Embryonic facial prominence (tissue), 1 donor: ENCODE measurements at regions not wholly inside any gene's neighbourhood (a gene's known extent, or its start where the extent isn't known, plus 50 kb on each side); places are given as distances from the start of the nearest gene placed in this dataset.
"Not testable (repeated sequence)": the region's sequence is repeated elsewhere in the genome, so short reads cannot be mapped to it uniquely, and the experiment has no call there.

Experiments used
- DNase-seq: peaks from one replicate; pipeline ENCODE4 v3.0.0-alpha.2; 2016; ENCODE audit errors: extremely low spot score

DNA sequence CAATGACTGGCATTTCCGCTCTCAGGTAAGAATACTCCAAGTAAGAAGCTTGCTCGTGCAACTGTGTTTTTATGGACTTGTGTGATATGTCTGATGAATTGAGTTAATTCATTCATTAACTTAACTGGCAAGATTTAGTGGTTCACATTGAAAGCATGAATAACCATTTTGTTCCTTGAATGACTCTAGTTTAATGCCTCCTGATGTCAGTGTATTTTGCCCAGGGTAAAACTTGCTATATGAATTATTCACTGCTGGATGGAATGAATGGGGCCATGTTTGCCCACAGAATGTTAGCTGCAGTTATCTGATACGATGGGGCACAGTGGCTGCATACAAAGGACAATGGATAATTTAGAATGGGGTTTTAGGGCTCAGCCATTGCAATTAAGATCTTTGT, 124.1 kb downstream of the ZNF365 start:
- DNase-seq, result no peak

GRCh38 chr10:62500116-62500515, 125.9 kb downstream of the ZNF365 start:
- DNase-seq, result not testable (repeated sequence)

GRCh38 chr10:62501547-62501946, 127.4 kb downstream of the ZNF365 start:
- no peak for DNase-seq

GRCh38 chr10:62502995-62503613, 128.9 kb downstream of the ZNF365 start:
- DNase-seq, result no peak

DNA sequence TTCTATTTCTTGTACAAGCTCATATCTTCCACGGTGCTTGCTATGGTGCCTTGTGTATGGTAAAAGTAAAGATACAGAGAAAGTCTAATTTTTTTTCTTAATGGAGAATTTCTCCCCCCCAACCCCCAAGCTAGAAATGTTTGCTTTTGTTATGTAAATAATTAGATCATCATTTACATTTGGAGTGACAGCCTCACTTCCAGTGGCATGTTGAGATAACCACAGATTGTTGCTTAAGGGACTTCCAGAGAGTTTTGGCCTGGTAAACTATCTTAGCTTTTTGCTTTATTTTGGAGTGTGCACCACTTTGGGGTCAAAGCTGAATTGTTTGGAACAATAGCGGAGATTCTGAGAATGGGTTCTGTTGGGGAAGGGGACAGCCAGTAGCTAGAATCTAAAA, 129.7 kb downstream of the ZNF365 start:
- DNase-seq, result no peak

GRCh38 chr10:62506371-62506770, 132.2 kb downstream of the ZNF365 start:
- no peak for DNase-seq

GRCh38 chr10:62511238-62511637, 137.1 kb downstream of the ZNF365 start:
- DNase-seq, result no peak

- no peak for DNase-seq
These were observed 137.5 kb downstream of the ZNF365 start for GRCh38 chr10:62511656-62512055.

DNA sequence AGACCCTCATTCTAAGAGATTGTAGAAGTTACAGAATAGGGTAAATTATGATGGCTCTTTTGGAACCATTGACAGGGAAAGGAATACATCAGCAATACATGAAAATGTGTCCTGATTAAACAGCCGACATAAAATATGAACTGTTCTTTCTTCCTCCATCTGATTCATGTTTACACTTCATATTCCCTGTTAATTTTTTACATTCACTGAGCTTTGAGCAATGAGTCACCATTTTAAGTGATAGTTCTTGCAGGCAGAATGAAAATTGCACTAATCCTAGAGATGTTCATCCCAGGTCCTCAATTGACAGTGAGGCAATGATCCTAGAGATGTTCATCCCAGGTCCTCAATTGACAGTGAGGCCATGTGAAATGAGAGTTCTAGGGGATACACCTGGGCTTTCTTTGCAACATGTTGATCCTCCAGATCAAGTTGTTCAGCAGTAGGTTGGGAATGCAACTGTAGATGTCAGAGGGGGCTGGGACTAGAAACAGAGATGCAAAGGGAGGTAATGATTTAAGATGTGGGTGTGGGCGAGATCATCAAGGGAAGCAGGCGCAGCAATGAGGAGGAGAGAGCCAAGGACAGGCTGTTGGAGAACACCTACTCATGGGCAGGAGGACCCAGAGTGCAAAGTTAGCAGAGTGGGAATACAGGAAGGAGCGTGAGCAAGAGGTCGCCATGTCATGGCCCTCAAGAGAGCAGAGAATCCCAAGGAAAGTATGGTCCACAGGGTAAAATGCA, 138.7 kb downstream of the ZNF365 start:
- DNase-seq, result no peak

- no peak for DNase-seq
These were observed 140.0 kb downstream of the ZNF365 start for GRCh38 chr10:62514079-62514693.

- DNase-seq, result no peak
These were observed 143.1 kb downstream of the ZNF365 start for GRCh38 chr10:62517252-62517651.

DNA sequence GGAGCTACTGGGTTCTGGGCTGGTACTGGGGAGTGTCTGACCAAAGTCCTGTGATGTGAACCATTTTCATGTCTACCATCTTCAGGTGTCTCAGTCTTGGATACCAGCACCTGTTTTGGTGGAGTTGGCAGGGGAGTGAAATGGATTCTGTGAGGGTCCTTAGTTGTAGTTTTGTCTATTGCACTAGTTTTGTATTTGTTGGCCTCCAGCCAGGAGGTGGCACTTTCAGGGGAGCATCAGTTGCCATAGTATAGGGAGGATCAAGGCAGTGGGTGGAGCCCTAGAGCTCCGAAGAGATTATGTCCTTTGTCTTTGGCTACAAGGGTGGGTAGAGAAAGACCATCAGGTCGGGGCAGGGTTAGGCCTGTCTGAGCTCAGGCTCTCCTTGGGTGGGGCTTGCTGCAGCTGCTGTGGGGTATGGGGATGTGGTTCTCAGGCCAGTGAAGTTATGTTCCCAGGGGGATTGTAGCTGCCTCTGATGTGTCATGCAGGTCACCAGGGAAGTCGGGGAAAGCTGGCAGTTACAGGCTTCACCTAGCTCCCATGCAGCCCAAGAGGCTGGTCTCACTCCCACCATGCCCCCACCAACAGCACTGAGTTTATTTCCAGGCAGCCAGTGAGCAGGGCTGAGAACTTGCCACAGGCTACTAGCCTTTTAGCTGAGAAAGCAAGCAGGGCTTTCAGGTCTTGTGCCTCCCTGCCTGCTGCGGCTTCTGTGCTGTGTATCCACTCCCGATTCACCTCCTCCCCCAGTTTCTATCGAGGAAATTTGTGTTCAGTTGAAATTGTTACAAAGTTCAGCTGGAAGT, 153.1 kb downstream of the ZNF365 start:
- no peak for DNase-seq

DNA sequence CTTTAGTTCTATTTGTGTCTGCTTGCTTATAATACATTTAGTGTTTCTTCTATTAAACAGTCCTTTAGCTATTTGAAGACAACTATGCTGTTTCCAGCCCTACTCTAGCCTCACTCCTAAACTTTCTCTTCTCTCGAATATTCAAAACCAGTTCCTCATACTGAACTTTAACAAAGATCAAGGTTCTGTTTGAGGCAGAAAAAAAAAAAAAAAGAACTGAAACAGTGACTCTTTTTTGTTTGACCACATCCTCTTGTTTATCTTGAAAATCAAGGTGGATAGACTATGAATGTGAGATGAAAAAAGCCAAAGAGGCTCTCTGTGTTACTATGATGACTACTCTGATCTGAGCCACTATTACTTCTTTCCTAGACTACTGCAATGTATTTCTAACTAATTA, 154.3 kb downstream of the ZNF365 start:
- no peak for DNase-seq

GRCh38 chr10:62529396-62529795, 155.2 kb downstream of the ZNF365 start:
- no peak for DNase-seq

GRCh38 chr10:62534031-62534430, 159.9 kb downstream of the ZNF365 start:
- DNase-seq, result no peak

DNA sequence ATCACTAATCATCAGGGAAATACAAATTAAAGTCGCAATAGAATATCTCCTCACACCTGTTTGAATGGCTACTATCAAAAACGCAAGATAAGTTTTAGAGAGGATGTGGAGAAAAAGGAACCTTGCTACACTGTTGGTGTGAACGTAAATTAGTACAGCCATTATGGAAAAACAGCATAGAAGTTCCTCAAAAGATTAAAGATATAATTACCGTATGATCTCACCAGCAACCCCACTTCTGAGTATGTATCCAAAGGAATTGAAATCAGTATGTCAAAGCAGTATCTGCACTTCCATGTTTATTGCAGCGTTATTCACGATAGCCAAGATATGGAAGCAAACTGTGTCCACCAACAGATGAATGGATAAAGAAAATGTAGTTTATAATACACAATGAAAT, 164.4 kb downstream of the ZNF365 start:
- no peak for DNase-seq

DNA sequence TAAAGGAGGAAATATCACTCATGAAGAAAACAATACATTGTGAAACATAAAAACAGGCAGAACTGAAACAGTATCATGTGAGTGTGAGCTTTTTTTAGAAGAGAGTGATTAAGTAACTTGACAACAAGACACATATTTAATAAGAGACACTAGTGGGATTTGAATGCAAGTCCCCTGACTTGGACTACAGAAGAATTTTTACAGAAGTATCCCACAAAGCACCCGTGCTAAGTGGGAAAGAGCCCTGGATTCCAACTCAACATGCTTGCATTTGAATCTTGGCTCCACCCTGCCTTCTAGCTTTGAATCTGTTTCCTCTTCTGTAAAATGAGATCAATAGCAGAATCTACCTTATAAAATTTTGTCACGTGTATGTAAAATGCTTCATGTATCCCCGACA, 166.2 kb downstream of the ZNF365 start:
- DNase-seq, result no peak

- no peak for DNase-seq
These were observed 167.6 kb downstream of the ZNF365 start for GRCh38 chr10:62541811-62542210.

DNA sequence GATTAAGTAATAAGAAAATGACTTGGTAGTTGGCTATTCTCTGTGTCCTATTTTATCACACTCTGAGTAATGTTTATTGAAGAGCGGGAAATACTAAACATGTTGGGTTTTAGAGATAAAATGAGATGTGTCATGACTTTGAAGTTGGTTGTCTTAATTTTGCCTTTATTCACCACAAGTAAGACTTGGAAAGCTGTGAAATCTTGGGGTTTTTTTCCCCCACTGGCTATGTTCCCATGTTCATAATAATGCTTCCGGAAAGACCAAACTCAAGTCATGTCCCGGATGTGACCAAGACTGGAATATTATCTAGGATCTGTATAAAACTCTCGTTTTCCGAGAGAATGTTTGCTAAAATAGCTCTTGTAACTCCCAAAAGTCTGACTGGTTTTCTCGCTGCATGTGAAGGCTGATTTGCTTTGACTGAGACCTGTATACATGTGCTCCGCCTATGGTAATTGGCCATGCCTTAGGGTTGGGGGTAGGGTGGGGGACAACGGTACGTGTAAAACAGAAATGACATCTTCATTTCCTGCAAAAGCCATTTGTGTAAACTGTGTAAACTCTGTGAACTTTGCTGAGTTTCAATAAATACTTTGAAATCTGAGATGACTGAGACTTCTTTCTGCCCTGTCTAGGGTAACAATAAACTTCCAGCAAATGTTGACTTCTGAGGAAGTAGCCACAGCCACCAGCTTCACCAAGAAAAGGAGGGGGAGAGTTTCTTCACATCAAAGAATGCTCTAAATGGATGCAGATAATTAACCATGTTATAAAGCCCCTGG, 169.6 kb downstream of the ZNF365 start:
- no peak for DNase-seq

DNA sequence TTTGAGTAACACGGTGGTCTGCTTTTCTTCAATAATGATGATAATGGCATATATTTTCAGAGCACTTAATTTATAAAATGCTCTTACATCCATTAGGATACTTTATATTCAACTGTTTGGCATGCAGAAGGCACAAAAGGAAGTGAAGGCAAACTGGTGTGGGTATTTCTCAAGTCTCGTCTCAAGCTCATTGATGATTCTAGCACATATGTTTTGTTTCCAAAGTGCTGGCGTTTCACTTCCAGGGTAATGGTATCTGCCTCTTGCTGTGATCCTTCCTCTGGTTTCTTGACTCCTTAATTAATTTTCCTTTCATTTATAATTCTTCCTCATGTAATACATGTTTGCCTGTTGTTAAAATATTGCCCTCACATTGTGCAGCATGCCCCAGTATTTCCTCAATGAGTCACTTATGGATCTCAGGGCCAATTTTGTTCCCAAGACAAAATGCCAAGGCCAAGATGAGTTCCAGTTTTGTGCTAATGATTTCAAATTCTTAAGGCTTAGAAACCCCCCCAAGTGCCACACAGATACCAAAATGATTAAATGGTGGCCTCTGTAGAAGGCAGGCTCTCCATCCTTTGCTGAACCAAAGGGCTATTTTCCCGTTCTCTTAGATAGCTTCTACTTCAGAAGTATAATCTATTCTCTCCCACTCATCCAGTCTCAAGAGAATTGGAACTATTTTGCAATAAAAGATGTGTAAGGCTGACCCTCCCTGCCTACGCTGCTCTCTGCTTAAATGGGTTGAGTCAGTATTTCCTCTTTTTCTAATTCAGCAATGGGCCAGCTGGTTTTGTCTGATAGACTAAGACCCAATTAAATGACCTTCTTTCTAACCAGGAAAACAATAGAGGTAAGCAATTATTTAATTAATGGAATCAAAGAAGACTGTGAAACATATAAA, 171.2 kb downstream of the ZNF365 start:
- no peak for DNase-seq
